ENCODE measurements at regions not wholly inside any gene's neighbourhood (a gene's known extent, or its start where the extent isn't known, plus 50 kb on each side); places are given as distances from the start of the nearest gene placed in this dataset.
"Not testable (repeated sequence)": the region's sequence is repeated elsewhere in the genome, so short reads cannot be mapped to it uniquely, and the experiment has no call there.

GRCh38 chr6:166713434-166714186, 86.6 kb upstream of the RPS6KA2 start:
- TF ChIP-seq POLR2AphosphoS5 (IDR thresholded peaks at IDR 0.05; ENCODE audit: low read depth, low read length) = no peak
- TF ChIP-seq POLR2A (IDR thresholded peaks at IDR 0.05; ENCODE audit: low read depth, low read length) = no peak
- no peak for TF ChIP-seq TAF1 (IDR thresholded peaks at IDR 0.05; ENCODE audit: borderline replicate concordance, low read depth, low read length)
- FAIRE-seq (no peak), DNase-seq (ENCODE audit: insufficient read length) (no peak)

- FAIRE-seq (no peak), DNase-seq (ENCODE audit: insufficient read length) (no peak)
- no peak for TF ChIP-seq TAF1 (IDR thresholded peaks at IDR 0.05; ENCODE audit: borderline replicate concordance, low read depth, low read length)
- no peak for TF ChIP-seq POLR2A (IDR thresholded peaks at IDR 0.05; ENCODE audit: low read depth, low read length)
- no peak for TF ChIP-seq POLR2AphosphoS5 (IDR thresholded peaks at IDR 0.05; ENCODE audit: low read depth, low read length)
Measured at GRCh38 chr6:166712286-166713228, 85.5 kb upstream of the RPS6KA2 start.

- FAIRE-seq = no peak
- TF ChIP-seq TAF1 (IDR thresholded peaks at IDR 0.05; ENCODE audit: borderline replicate concordance, low read depth, low read length) (no peak), POLR2A (IDR thresholded peaks at IDR 0.05; ENCODE audit: low read depth, low read length) (no peak), POLR2AphosphoS5 (IDR thresholded peaks at IDR 0.05; ENCODE audit: low read depth, low read length) (no peak)
- no peak for DNase-seq (ENCODE audit: insufficient read length)
Measured at GRCh38 chr6:166710084-166710483, 83.0 kb upstream of the RPS6KA2 start.

GRCh38 chr6:166708460-166708859, 81.4 kb upstream of the RPS6KA2 start:
- DNase-seq (ENCODE audit: insufficient read length) = no peak
- FAIRE-seq = no peak
- no peak for TF ChIP-seq POLR2AphosphoS5 (IDR thresholded peaks at IDR 0.05; ENCODE audit: low read depth, low read length)
- TF ChIP-seq POLR2A (IDR thresholded peaks at IDR 0.05; ENCODE audit: low read depth, low read length) = no peak
- no peak for TF ChIP-seq TAF1 (IDR thresholded peaks at IDR 0.05; ENCODE audit: borderline replicate concordance, low read depth, low read length)

GRCh38 chr6:166707045-166707444, 80.0 kb upstream of the RPS6KA2 start:
- TF ChIP-seq POLR2AphosphoS5 (IDR thresholded peaks at IDR 0.05; ENCODE audit: low read depth, low read length) (no peak), POLR2A (IDR thresholded peaks at IDR 0.05; ENCODE audit: low read depth, low read length) (no peak), TAF1 (IDR thresholded peaks at IDR 0.05; ENCODE audit: borderline replicate concordance, low read depth, low read length) (no peak)
- DNase-seq (ENCODE audit: insufficient read length) = no peak
- no peak for FAIRE-seq

GRCh38 chr6:166705069-166705468, 78.0 kb upstream of the RPS6KA2 start:
- no peak for FAIRE-seq
- TF ChIP-seq POLR2AphosphoS5 (IDR thresholded peaks at IDR 0.05; ENCODE audit: low read depth, low read length) = no peak
- no peak for TF ChIP-seq POLR2A (IDR thresholded peaks at IDR 0.05; ENCODE audit: low read depth, low read length)
- no peak for TF ChIP-seq TAF1 (IDR thresholded peaks at IDR 0.05; ENCODE audit: borderline replicate concordance, low read depth, low read length)
- DNase-seq (ENCODE audit: insufficient read length) = no peak

- no peak for DNase-seq (ENCODE audit: insufficient read length)
- TF ChIP-seq TAF1 (IDR thresholded peaks at IDR 0.05; ENCODE audit: borderline replicate concordance, low read depth, low read length) = no peak
- no peak for FAIRE-seq
Measured at GRCh38 chr6:166704171-166704570, 77.1 kb upstream of the RPS6KA2 start.

- no peak for TF ChIP-seq TAF1 (IDR thresholded peaks at IDR 0.05; ENCODE audit: borderline replicate concordance, low read depth, low read length)
- TF ChIP-seq POLR2A (IDR thresholded peaks at IDR 0.05; ENCODE audit: low read depth, low read length) = no peak
- TF ChIP-seq POLR2AphosphoS5 (IDR thresholded peaks at IDR 0.05; ENCODE audit: low read depth, low read length) = no peak
- DNase-seq (ENCODE audit: insufficient read length) (no peak), FAIRE-seq (no peak)
Measured at GRCh38 chr6:166703149-166703710, 76.2 kb upstream of the RPS6KA2 start.

GRCh38 chr6:166701424-166701823, 74.4 kb upstream of the RPS6KA2 start:
- DNase-seq (ENCODE audit: insufficient read length); FAIRE-seq: not testable (repeated sequence)

GRCh38 chr6:166700871-166701270, 73.8 kb upstream of the RPS6KA2 start:
- not testable (repeated sequence) for FAIRE-seq

GRCh38 chr6:166697113-166697512, 70.1 kb upstream of the RPS6KA2 start:
- FAIRE-seq (no peak), DNase-seq (ENCODE audit: insufficient read length) (no peak)
- TF ChIP-seq POLR2AphosphoS5 (IDR thresholded peaks at IDR 0.05; ENCODE audit: low read depth, low read length) = no peak
- TF ChIP-seq POLR2A (IDR thresholded peaks at IDR 0.05; ENCODE audit: low read depth, low read length) = no peak

More at GRCh38 chr6:166700871-166701270, 73.8 kb upstream of the RPS6KA2 start:
- not testable (repeated sequence) for DNase-seq (ENCODE audit: insufficient read length)

- TF ChIP-seq POLR2A (IDR thresholded peaks at IDR 0.05; ENCODE audit: low read depth, low read length) (no peak), TAF1 (IDR thresholded peaks at IDR 0.05; ENCODE audit: borderline replicate concordance, low read depth, low read length) (no peak), POLR2AphosphoS5 (IDR thresholded peaks at IDR 0.05; ENCODE audit: low read depth, low read length) (no peak)
- DNase-seq (ENCODE audit: insufficient read length) (no peak), FAIRE-seq (no peak)
Measured at GRCh38 chr6:166693880-166694279, 66.8 kb upstream of the RPS6KA2 start.

Data from GM12892 (cell line).